ENCODE measurements at regions not wholly inside any gene's neighbourhood (a gene's known extent, or its start where the extent isn't known, plus 50 kb on each side); places are given as distances from the start of the nearest gene placed in this dataset.

DNA sequence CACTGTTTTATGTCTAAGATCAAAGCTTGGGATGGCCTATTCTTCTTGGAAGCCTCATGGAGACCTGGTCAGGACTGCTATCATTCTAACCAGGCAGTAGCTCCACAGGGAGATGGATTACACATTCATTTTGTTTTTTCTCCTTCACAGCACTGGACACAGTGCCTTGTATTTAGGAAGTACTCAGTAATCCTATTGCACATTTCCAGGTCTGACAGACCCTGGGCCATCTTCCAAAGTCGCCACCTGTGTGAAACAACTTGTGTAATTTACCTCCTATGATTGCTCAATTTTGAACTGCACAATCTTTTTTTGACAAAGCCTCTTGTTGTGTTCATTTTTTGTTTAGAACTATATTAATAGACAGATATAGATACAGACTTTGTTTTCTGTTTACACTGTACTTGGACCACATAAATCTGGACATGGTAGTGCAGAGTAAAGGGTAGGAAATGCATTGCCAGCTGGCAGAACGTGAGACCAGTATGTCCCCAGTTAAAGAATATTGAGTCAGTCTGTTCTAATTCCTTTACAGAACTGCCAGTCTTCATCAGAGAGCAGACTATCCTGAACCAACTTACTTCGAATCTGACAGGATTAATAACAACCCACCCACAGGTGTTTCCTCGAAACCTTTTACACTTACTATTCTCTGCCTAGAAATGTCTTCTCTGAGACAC is 277.8 kb upstream of the CYRIA start:
- Histone ChIP-seq H3K36me3 (ENCODE audit: control insufficient read depth in 2 of 2, insufficient read depth in 1 of 2, low read length in 2 of 2) (no peaks in the 10 kb centered on the region), H3K27ac (ENCODE audit: extremely low read depth, low read depth, low read length) (no peak overlapping the region), H3K4me1 (ENCODE audit: control insufficient read depth, insufficient read depth, low read length) (no peaks in the 10 kb centered on the region), H3K4me3 (ENCODE audit: low read depth, low read length) (no peak overlapping the region), H3K9me3 (ENCODE audit: control insufficient read depth, insufficient read depth, low read depth, low read length) (no peaks in the 10 kb centered on the region)
- no peak for TF ChIP-seq MZF1 (tag by site-specific recombination; IDR thresholded peaks at IDR 0.05; ENCODE audit: borderline replicate concordance)
- TF ChIP-seq ZNF529 (tag by site-specific recombination; IDR thresholded peaks at IDR 0.05; ENCODE audit: insufficient replicate concordance): no peak
- no peak for TF ChIP-seq ZNF555 (tag by site-specific recombination; conservative IDR thresholded peaks at IDR 0.05)
- TF ChIP-seq ZNF121 (tag by site-specific recombination; IDR thresholded peaks at IDR 0.05): no peak
- no peak for TF ChIP-seq ZIC2 (tag by site-specific recombination; IDR thresholded peaks at IDR 0.05)
- TF ChIP-seq ZNF830 (tag by site-specific recombination; IDR thresholded peaks at IDR 0.05; ENCODE audit: low read depth): no peak
- TF ChIP-seq ZNF223 (tag by site-specific recombination; IDR thresholded peaks at IDR 0.05): no peak
- TF ChIP-seq, protein P1, sequence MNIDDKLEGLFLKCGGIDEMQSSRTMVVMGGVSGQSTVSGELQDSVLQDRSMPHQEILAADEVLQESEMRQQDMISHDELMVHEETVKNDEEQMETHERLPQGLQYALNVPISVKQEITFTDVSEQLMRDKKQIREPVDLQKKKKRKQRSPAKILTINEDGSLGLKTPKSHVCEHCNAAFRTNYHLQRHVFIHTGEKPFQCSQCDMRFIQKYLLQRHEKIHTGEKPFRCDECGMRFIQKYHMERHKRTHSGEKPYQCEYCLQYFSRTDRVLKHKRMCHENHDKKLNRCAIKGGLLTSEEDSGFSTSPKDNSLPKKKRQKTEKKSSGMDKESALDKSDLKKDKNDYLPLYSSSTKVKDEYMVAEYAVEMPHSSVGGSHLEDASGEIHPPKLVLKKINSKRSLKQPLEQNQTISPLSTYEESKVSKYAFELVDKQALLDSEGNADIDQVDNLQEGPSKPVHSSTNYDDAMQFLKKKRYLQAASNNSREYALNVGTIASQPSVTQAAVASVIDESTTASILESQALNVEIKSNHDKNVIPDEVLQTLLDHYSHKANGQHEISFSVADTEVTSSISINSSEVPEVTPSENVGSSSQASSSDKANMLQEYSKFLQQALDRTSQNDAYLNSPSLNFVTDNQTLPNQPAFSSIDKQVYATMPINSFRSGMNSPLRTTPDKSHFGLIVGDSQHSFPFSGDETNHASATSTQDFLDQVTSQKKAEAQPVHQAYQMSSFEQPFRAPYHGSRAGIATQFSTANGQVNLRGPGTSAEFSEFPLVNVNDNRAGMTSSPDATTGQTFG (tag by site-specific recombination; IDR thresholded peaks at IDR 0.05; ENCODE audit: borderline replicate concordance): no peak
- TF ChIP-seq ZFP41 (tag by site-specific recombination; IDR thresholded peaks at IDR 0.05; ENCODE audit: borderline replicate concordance): no peak
- no peak for TF ChIP-seq ZNF214 (tag by site-specific recombination; IDR thresholded peaks at IDR 0.05; ENCODE audit: borderline replicate concordance)
- no peak for TF ChIP-seq KLF1 (tag by site-specific recombination; IDR thresholded peaks at IDR 0.05)
- TF ChIP-seq OVOL3 (tag by site-specific recombination; IDR thresholded peaks at IDR 0.05): no peak
- no peak for TF ChIP-seq ZFP37 (tag by site-specific recombination; IDR thresholded peaks at IDR 0.05)
- TF ChIP-seq, protein P2, sequence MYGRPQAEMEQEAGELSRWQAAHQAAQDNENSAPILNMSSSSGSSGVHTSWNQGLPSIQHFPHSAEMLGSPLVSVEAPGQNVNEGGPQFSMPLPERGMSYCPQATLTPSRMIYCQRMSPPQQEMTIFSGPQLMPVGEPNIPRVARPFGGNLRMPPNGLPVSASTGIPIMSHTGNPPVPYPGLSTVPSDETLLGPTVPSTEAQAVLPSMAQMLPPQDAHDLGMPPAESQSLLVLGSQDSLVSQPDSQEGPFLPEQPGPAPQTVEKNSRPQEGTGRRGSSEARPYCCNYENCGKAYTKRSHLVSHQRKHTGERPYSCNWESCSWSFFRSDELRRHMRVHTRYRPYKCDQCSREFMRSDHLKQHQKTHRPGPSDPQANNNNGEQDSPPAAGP (tag by site-specific recombination; IDR thresholded peaks at IDR 0.05): no peak
- TF ChIP-seq ZNF837 (tag by site-specific recombination; IDR thresholded peaks at IDR 0.05): no peak
- no peak for TF ChIP-seq ZNF610 (tag by site-specific recombination; IDR thresholded peaks at IDR 0.05; ENCODE audit: borderline replicate concordance)
- no peak for TF ChIP-seq ZBTB7A (tag by site-specific recombination; IDR thresholded peaks at IDR 0.05; ENCODE audit: low read depth)
- TF ChIP-seq, protein P3, sequence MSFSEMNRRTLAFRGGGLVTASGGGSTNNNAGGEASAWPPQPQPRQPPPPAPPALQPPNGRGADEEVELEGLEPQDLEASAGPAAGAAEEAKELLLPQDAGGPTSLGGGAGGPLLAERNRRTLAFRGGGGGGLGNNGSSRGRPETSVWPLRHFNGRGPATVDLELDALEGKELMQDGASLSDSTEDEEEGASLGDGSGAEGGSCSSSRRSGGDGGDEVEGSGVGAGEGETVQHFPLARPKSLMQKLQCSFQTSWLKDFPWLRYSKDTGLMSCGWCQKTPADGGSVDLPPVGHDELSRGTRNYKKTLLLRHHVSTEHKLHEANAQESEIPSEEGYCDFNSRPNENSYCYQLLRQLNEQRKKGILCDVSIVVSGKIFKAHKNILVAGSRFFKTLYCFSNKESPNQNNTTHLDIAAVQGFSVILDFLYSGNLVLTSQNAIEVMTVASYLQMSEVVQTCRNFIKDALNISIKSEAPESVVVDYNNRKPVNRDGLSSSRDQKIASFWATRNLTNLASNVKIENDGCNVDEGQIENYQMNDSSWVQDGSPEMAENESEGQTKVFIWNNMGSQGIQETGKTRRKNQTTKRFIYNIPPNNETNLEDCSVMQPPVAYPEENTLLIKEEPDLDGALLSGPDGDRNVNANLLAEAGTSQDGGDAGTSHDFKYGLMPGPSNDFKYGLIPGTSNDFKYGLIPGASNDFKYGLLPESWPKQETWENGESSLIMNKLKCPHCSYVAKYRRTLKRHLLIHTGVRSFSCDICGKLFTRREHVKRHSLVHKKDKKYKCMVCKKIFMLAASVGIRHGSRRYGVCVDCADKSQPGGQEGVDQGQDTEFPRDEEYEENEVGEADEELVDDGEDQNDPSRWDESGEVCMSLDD (tag by site-specific recombination; IDR thresholded peaks at IDR 0.05): no peak
- TF ChIP-seq, protein P4, sequence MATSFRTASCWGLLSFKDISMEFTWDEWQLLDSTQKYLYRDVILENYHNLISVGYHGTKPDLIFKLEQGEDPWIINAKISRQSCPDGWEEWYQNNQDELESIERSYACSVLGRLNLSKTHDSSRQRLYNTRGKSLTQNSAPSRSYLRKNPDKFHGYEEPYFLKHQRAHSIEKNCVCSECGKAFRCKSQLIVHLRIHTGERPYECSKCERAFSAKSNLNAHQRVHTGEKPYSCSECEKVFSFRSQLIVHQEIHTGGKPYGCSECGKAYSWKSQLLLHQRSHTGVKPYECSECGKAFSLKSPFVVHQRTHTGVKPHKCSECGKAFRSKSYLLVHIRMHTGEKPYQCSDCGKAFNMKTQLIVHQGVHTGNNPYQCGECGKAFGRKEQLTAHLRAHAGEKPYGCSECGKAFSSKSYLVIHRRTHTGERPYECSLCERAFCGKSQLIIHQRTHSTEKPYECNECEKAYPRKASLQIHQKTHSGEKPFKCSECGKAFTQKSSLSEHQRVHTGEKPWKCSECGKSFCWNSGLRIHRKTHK (tag by site-specific recombination; IDR thresholded peaks at IDR 0.05): no peak
- TF ChIP-seq ZNF138 (tag by site-specific recombination; IDR thresholded peaks at IDR 0.05; ENCODE audit: borderline replicate concordance): no peak
- CTCF ChIA-PET: interaction anchor here (0.6 to 0.7 kb wide), 2 partner anchors 11 to 895 kb away, joined by 3 read pairs; no protein-coding TSS in a partner anchor
- POLR2A ChIA-PET: no interaction called here
